B cell (primary cell): ENCODE measurements at regions not wholly inside any gene's neighbourhood (a gene's known extent, or its start where the extent isn't known, plus 50 kb on each side); places are given as distances from the start of the nearest gene placed in this dataset.

ENCODE experiments used
- ATAC-seq: fragments of 200-7000 bp; cut with Tn5 transposase; one replicate; pipeline ENCODE4 v1.10.0; 2021; ENCODE audit warnings: low read depth, mild to moderate bottlenecking, moderate number of reproducible peaks, moderate library complexity
- CTCF ChIA-PET: fragments of 350-600 bp; sonication (Branson Sonifier 250); formaldehyde crosslinking; loops from one replicate; lab custom pipeline; 2021; ENCODE audit warnings: antibody characterized with exemption, inconsistent platforms; lab: Charles Lee
- POLR2A ChIA-PET: fragments of 350-600 bp; sonication (Branson Sonifier 250); formaldehyde crosslinking; loops from one replicate; lab custom pipeline; 2021; ENCODE audit warnings: antibody characterized with exemption; lab: Charles Lee
- DNase-seq: peaks from one replicate; pipeline ENCODE4 v3.0.0; 2013
- H2AFZ ChIP-seq: 2 replicates; pipeline ENCODE4 v1.6.1; 2012; ENCODE audit warnings: mild to moderate bottlenecking, low read depth, low read length; ENCODE audit not compliant: insufficient read depth, poor library complexity, severe bottlenecking
- H3K27ac ChIP-seq, 2 donors: 1 replicate in 1 of 2; 2 replicates in 1 of 2; pipeline ENCODE4 v1.5.1; 2012 to 2013; ENCODE audit warnings: low read length in 2 of 2, mild to moderate bottlenecking in 2 of 2, moderate library complexity in 1 of 2
- H3K27me3 ChIP-seq, 4 experiments: fragments of 200-600 bp in 1 of 4; sonication (generic) in 1 of 4; replicated peaks in 1 of 4; 1 replicate in 2 of 4; 2 replicates in 2 of 4; pipeline versions ENCODE4 v1.6.1 to v1.7.0; 2013 to 2016; ENCODE audit warnings: low read length in 3 of 4, mild to moderate bottlenecking in 2 of 4, mixed read lengths in 1 of 4, moderate library complexity in 1 of 4; ENCODE audit not compliant: insufficient read depth in 4 of 4, control insufficient read depth in 3 of 4; ENCODE audit errors: control extremely low read depth in 1 of 4
- H3K36me3 ChIP-seq, 2 experiments: replicated peaks in 1 of 2; 1 replicate in 1 of 2; 2 replicates in 1 of 2; pipeline versions ENCODE4 v1.6.1 to v1.7.1; 2013; ENCODE audit warnings: low read length in 1 of 2; ENCODE audit not compliant: insufficient read depth in 2 of 2, control insufficient read depth in 1 of 2; ENCODE audit errors: control extremely low read depth in 1 of 2, extremely low read depth in 1 of 2
- H3K4me1 ChIP-seq, 2 donors: fragments of 200-600 bp in 1 of 2; sonication (generic) in 1 of 2; 1 replicate in 1 of 2; 2 replicates in 1 of 2; pipeline versions ENCODE4 v1.5.1 to v1.6.1; 2013 to 2017; ENCODE audit warnings: low read length in 2 of 2; ENCODE audit not compliant: control insufficient read depth in 2 of 2, insufficient read depth in 2 of 2
- H3K4me2 ChIP-seq: replicated peaks from 2 replicates; pipeline ENCODE3; 2012; ENCODE audit warnings: mild to moderate bottlenecking, low read depth, low read length; ENCODE audit not compliant: poor library complexity, severe bottlenecking
- H3K4me3 ChIP-seq, 5 experiments: fragments of 200-600 bp in 1 of 5; sonication (generic) in 1 of 5; 1 replicate in 3 of 5; 2 replicates in 2 of 5; pipeline versions ENCODE4 v1.5.1 to v1.7.0; 2011 to 2016; ENCODE audit warnings: low read length in 4 of 5, mild to moderate bottlenecking in 4 of 5, low read depth in 2 of 5, control low read depth in 1 of 5, moderate library complexity in 1 of 5; ENCODE audit not compliant: insufficient read depth in 1 of 5; ENCODE audit errors: control extremely low read depth in 1 of 5, extremely low read depth in 1 of 5
- H3K79me2 ChIP-seq: fragments of 200-600 bp; sonication (generic); one replicate; pipeline ENCODE4 v1.6.0; 2016; ENCODE audit warnings: low read length; ENCODE audit not compliant: control insufficient read depth, insufficient read depth
- H3K9ac ChIP-seq: fragments of 200-600 bp; sonication (generic); 2 replicates; pipeline ENCODE4 v1.6.1; 2017; ENCODE audit warnings: mild to moderate bottlenecking, low read length, moderate library complexity
- H3K9me3 ChIP-seq, 3 donors: one replicate each; pipeline versions ENCODE4 v1.6.1 to v1.7.1; 2013; ENCODE audit warnings: low read length in 2 of 3; ENCODE audit not compliant: control insufficient read depth in 2 of 3, insufficient read depth in 1 of 3; ENCODE audit errors: control extremely low read depth in 1 of 3
- H4K20me1 ChIP-seq: 2 replicates; pipeline ENCODE4 v1.6.0; 2012; ENCODE audit warnings: mild to moderate bottlenecking, low read length; ENCODE audit not compliant: insufficient read depth, control insufficient read depth, poor library complexity, severe bottlenecking
- H3K27ac Mint-ChIP-seq: one replicate; pipeline ENCODE4 v1.8.0; 2021; ENCODE audit warnings: mixed read lengths
- H3K27me3 Mint-ChIP-seq: one replicate; pipeline ENCODE4 v1.8.0; 2021; ENCODE audit warnings: mixed read lengths
- H3K4me1 Mint-ChIP-seq: one replicate; pipeline ENCODE4 v1.8.0; 2021; ENCODE audit warnings: mixed read lengths
- H3K4me3 Mint-ChIP-seq: one replicate; pipeline ENCODE4 v1.8.0; 2021; ENCODE audit warnings: mixed read lengths
- H3K9me3 Mint-ChIP-seq: one replicate; pipeline ENCODE4 v1.8.0; 2022; ENCODE audit warnings: mixed read lengths; ENCODE audit not compliant: insufficient read depth
- CTCF ChIP-seq: fragments of 200-600 bp; IDR thresholded peaks from one replicate; pipeline ENCODE4 v1.8.0; 2022; ENCODE audit warnings: antibody characterized with exemption, mild to moderate bottlenecking
- EZH2 ChIP-seq: IDR thresholded peaks from 2 replicates; pipeline ENCODE4 v1.6.1; 2012; ENCODE audit warnings: borderline replicate concordance, low read depth, mild to moderate bottlenecking, moderate library complexity, low read length; ENCODE audit not compliant: insufficient read depth, poor library complexity, severe bottlenecking
- WGBS: methylation state at CpG from one replicate; pipeline ENCODE4 v1.1.5; 2013; ENCODE audit warnings: missing lambda C conversion rate; ENCODE audit not compliant: insufficient coverage; 5-methylcytosine and 5-hydroxymethylcytosine counted together
- intact Hi-C: fragments of 100-400 bp; cut with micrococcal nuclease; formaldehyde crosslinking; loops from one replicate; pipeline ENCODE4 v1.10.0; 2022

- Histone ChIP-seq H3K27ac (no peak overlapping the region), H3K4me2 (no peak overlapping the region), H3K36me3 (no peaks in the 10 kb centered on the region), H4K20me1 (no peaks in the 10 kb centered on the region), H3K9ac (no peak overlapping the region), H3K4me1 (no peaks in the 10 kb centered on the region), H2AFZ (no peak overlapping the region), H3K27me3 (no peaks in the 10 kb centered on the region), H3K4me3 (no peak overlapping the region), H3K79me2 (no peaks in the 10 kb centered on the region), H3K9me3 (no peaks in the 10 kb centered on the region)
- no peak overlapping the region for H3K4me3 Mint-ChIP-seq
- no peak for DNase-seq
- H3K9me3 Mint-ChIP-seq: no peaks in the 10 kb centered on the region
- ChIA-PET CTCF (no interaction called here), POLR2A (no interaction called here)
- TF ChIP-seq EZH2 (no peak), CTCF (no peak)
- ATAC-seq: no peak
- no CpG with 5 or more reads among the region's 1 CpG for WGBS
- H3K27me3 Mint-ChIP-seq: no peaks in the 10 kb centered on the region
- H3K27ac Mint-ChIP-seq: no peak overlapping the region
- intact Hi-C loops: no loop called here
- no peaks in the 10 kb centered on the region for H3K4me1 Mint-ChIP-seq
Observed at GRCh38 chrX:97763981-97764380, 880.3 kb downstream of the RPA4 start.

- Histone ChIP-seq H3K4me2 (no peak overlapping the region), H3K9ac (no peak overlapping the region), H3K27ac (no peak overlapping the region), H3K79me2 (no peaks in the 10 kb centered on the region), H3K4me1 (no peaks in the 10 kb centered on the region), H2AFZ (no peak overlapping the region), H3K36me3 (no peaks in the 10 kb centered on the region), H4K20me1 (no peaks in the 10 kb centered on the region), H3K4me3 (no peak overlapping the region), H3K9me3 (no peaks in the 10 kb centered on the region), H3K27me3 (no peaks in the 10 kb centered on the region)
- H3K4me3 Mint-ChIP-seq: no peak overlapping the region
- no peak for ATAC-seq
- no peak overlapping the region for H3K27ac Mint-ChIP-seq
- H3K27me3 Mint-ChIP-seq: no peaks in the 10 kb centered on the region
- intact Hi-C loops: no loop called here
- H3K9me3 Mint-ChIP-seq: no peaks in the 10 kb centered on the region
- no peak for TF ChIP-seq EZH2
- no peak for TF ChIP-seq CTCF
- CTCF ChIA-PET: no interaction called here
- 100% methylated on average over 1 of the region's 5 CpGs for WGBS
- no peaks in the 10 kb centered on the region for H3K4me1 Mint-ChIP-seq
- no peak for DNase-seq
- POLR2A ChIA-PET: no interaction called here
Observed at GRCh38 chrX:97766501-97767095, 882.9 kb downstream of the RPA4 start.
